ENCODE measurements at regions not wholly inside any gene's neighbourhood (a gene's known extent, or its start where the extent isn't known, plus 50 kb on each side); places are given as distances from the start of the nearest gene placed in this dataset.

GRCh38 chr1:208438112-208438699, 194.0 kb upstream of the PLXNA2 start:
- Histone ChIP-seq H3K4me1 (ENCODE audit: insufficient read depth, low read length) (peaks cover 5% of the 10 kb centered on the region), H3K9ac (ENCODE audit: low read length) (no peak overlapping the region), H3K4me3 (ENCODE audit: insufficient read depth, low read depth, low read length) (no peak overlapping the region), H3K79me2 (ENCODE audit: insufficient read depth, low read length) (no peaks in the 10 kb centered on the region), H3K36me3 (ENCODE audit: insufficient read depth, low read length) (no peaks in the 10 kb centered on the region), H2AFZ (ENCODE audit: low read depth, low read length) (no peak overlapping the region), H4K20me1 (ENCODE audit: insufficient read depth, low read length) (no peaks in the 10 kb centered on the region), H3K4me2 (ENCODE audit: low read length) (no peak overlapping the region), H3K27ac (ENCODE audit: low read depth, low read length) (no peak overlapping the region), H3K27me3 (ENCODE audit: insufficient read depth, low read length) (no peaks in the 10 kb centered on the region), H3K9me3 (ENCODE audit: insufficient read depth, low read depth, low read length) (no peaks in the 10 kb centered on the region)
- Mint-ChIP-seq H3K36me3 (ENCODE audit: low read depth, unreplicated experiment) (no peaks in the 10 kb centered on the region), H3K4me1 (ENCODE audit: low read depth, unreplicated experiment) (peaks cover 9% of the 10 kb centered on the region), H3K4me3 (ENCODE audit: unreplicated experiment) (no peak overlapping the region), H3K27ac (ENCODE audit: unreplicated experiment) (no peak overlapping the region), H3K9me3 (ENCODE audit: unreplicated experiment) (peaks cover 10% of the 10 kb centered on the region), H3K27me3 (ENCODE audit: low read depth, unreplicated experiment) (no peaks in the 10 kb centered on the region)
- DNase-seq (ENCODE audit: low read depth) (no peak), FAIRE-seq (peak; percentile 81)
- TF ChIP-seq, protein P1, sequence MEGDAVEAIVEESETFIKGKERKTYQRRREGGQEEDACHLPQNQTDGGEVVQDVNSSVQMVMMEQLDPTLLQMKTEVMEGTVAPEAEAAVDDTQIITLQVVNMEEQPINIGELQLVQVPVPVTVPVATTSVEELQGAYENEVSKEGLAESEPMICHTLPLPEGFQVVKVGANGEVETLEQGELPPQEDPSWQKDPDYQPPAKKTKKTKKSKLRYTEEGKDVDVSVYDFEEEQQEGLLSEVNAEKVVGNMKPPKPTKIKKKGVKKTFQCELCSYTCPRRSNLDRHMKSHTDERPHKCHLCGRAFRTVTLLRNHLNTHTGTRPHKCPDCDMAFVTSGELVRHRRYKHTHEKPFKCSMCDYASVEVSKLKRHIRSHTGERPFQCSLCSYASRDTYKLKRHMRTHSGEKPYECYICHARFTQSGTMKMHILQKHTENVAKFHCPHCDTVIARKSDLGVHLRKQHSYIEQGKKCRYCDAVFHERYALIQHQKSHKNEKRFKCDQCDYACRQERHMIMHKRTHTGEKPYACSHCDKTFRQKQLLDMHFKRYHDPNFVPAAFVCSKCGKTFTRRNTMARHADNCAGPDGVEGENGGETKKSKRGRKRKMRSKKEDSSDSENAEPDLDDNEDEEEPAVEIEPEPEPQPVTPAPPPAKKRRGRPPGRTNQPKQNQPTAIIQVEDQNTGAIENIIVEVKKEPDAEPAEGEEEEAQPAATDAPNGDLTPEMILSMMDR (IDR thresholded peaks at IDR 0.05; ENCODE audit: insufficient read depth, low read depth, low read length) = no peak
- TF ChIP-seq EZH2 (IDR thresholded peaks at IDR 0.05; ENCODE audit: insufficient read depth, low read length) = no peak

GRCh38 chr1:208445758-208446203, 201.6 kb upstream of the PLXNA2 start:
- H3K9ac ChIP-seq (ENCODE audit: low read length) = no peak overlapping the region
- no peaks in the 10 kb centered on the region for H3K4me1 ChIP-seq (ENCODE audit: insufficient read depth, low read length)
- Mint-ChIP-seq H3K9me3 (ENCODE audit: unreplicated experiment) (peaks cover 20% of the 10 kb centered on the region), H3K36me3 (ENCODE audit: low read depth, unreplicated experiment) (no peaks in the 10 kb centered on the region), H3K4me1 (ENCODE audit: low read depth, unreplicated experiment) (peaks cover 6% of the 10 kb centered on the region), H3K27me3 (ENCODE audit: low read depth, unreplicated experiment) (no peaks in the 10 kb centered on the region), H3K4me3 (ENCODE audit: unreplicated experiment) (no peak overlapping the region), H3K27ac (ENCODE audit: unreplicated experiment) (no peak overlapping the region)
- H3K27me3 ChIP-seq (ENCODE audit: insufficient read depth, low read length) = no peaks in the 10 kb centered on the region
- no peaks in the 10 kb centered on the region for H3K36me3 ChIP-seq (ENCODE audit: insufficient read depth, low read length)
- no peak overlapping the region for H2AFZ ChIP-seq (ENCODE audit: low read depth, low read length)
- no peak for TF ChIP-seq EZH2 (IDR thresholded peaks at IDR 0.05; ENCODE audit: insufficient read depth, low read length)
- TF ChIP-seq, protein P1 (IDR thresholded peaks at IDR 0.05; ENCODE audit: insufficient read depth, low read depth, low read length) = no peak
- FAIRE-seq (no peak), DNase-seq (ENCODE audit: low read depth) (no peak)
- H3K9me3 ChIP-seq (ENCODE audit: insufficient read depth, low read depth, low read length) = no peaks in the 10 kb centered on the region
- H4K20me1 ChIP-seq (ENCODE audit: insufficient read depth, low read length) = no peaks in the 10 kb centered on the region
- no peak overlapping the region for H3K4me2 ChIP-seq (ENCODE audit: low read length)
- H3K4me3 ChIP-seq (ENCODE audit: insufficient read depth, low read depth, low read length) = no peak overlapping the region
- no peak overlapping the region for H3K27ac ChIP-seq (ENCODE audit: low read depth, low read length)
- H3K79me2 ChIP-seq (ENCODE audit: insufficient read depth, low read length) = no peaks in the 10 kb centered on the region

DNA sequence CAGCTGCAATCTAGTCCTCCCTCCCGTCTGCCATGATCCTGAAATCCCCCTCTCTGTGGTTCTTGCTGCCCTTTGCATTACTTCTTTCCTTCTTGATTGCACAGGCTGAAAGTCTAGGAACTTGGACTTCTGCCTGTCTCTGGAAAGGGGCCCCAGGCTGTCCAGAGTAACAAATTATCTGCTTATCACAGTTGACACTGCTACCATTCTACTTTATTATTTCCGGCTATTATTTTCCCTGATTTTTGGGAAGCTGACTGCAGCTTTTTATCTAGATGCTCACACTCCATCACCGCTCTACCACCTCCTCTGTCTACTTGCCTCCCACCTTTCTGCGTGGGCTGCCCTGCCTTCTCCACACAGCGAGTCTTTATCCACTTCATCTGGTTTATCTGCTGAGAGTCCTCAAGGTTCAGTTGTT, 202.1 kb upstream of the PLXNA2 start:
- H4K20me1 ChIP-seq (ENCODE audit: insufficient read depth, low read length) = no peaks in the 10 kb centered on the region
- H3K36me3 Mint-ChIP-seq (ENCODE audit: low read depth, unreplicated experiment) = no peaks in the 10 kb centered on the region
- H3K4me1 ChIP-seq (ENCODE audit: insufficient read depth, low read length) = no peaks in the 10 kb centered on the region
- no peaks in the 10 kb centered on the region for H3K27me3 ChIP-seq (ENCODE audit: insufficient read depth, low read length)
- peaks cover 6% of the 10 kb centered on the region for H3K4me1 Mint-ChIP-seq (ENCODE audit: low read depth, unreplicated experiment)
- no peak overlapping the region for H3K27ac ChIP-seq (ENCODE audit: low read depth, low read length)
- no peak overlapping the region for H3K4me2 ChIP-seq (ENCODE audit: low read length)
- DNase-seq (ENCODE audit: low read depth) = no peak
- H3K9ac ChIP-seq (ENCODE audit: low read length) = no peak overlapping the region
- H3K79me2 ChIP-seq (ENCODE audit: insufficient read depth, low read length) = no peaks in the 10 kb centered on the region
- no peak overlapping the region for H3K27ac Mint-ChIP-seq (ENCODE audit: unreplicated experiment)
- H3K4me3 ChIP-seq (ENCODE audit: insufficient read depth, low read depth, low read length) = no peak overlapping the region
- no peaks in the 10 kb centered on the region for H3K27me3 Mint-ChIP-seq (ENCODE audit: low read depth, unreplicated experiment)
- peaks cover 2% of the 10 kb centered on the region for H3K9me3 ChIP-seq (ENCODE audit: insufficient read depth, low read depth, low read length)
- no peaks in the 10 kb centered on the region for H3K36me3 ChIP-seq (ENCODE audit: insufficient read depth, low read length)
- TF ChIP-seq, protein P1 (IDR thresholded peaks at IDR 0.05; ENCODE audit: insufficient read depth, low read depth, low read length) = no peak
- no peak for TF ChIP-seq EZH2 (IDR thresholded peaks at IDR 0.05; ENCODE audit: insufficient read depth, low read length)
- H3K4me3 Mint-ChIP-seq (ENCODE audit: unreplicated experiment) = no peak overlapping the region
- peaks cover 18% of the 10 kb centered on the region for H3K9me3 Mint-ChIP-seq (ENCODE audit: unreplicated experiment)
- FAIRE-seq = no peak
- no peak overlapping the region for H2AFZ ChIP-seq (ENCODE audit: low read depth, low read length)
